GM13977 (cell line): ENCODE measurements at regions not wholly inside any gene's neighbourhood (a gene's known extent, or its start where the extent isn't known, plus 50 kb on each side); places are given as distances from the start of the nearest gene placed in this dataset.

Source experiments
- DNase-seq: peaks from one replicate; pipeline ENCODE4 v3.0.0; 2012; ENCODE audit warnings: low spot score
- in situ Hi-C: fragments of 300-500 bp; cut with MboI; formaldehyde crosslinking; loops from one replicate; pipeline ENCODE4 v1.12.0; 2022; ENCODE audit warnings: low sequenced_read_pairs, low pct_unique_long_range_greater_than_20kb, mixed read lengths, inconsistent platforms; ENCODE audit not compliant: unreplicated experiment
- TF ChIP-seq, protein P1 (sequence below): IDR thresholded peaks from 2 replicates; pipeline ENCODE4 v1.5.1; 2012; ENCODE audit warnings: mild to moderate bottlenecking, control low read depth; ENCODE audit not compliant: insufficient read depth; ENCODE audit errors: extremely low read depth, missing control alignments

DNA sequence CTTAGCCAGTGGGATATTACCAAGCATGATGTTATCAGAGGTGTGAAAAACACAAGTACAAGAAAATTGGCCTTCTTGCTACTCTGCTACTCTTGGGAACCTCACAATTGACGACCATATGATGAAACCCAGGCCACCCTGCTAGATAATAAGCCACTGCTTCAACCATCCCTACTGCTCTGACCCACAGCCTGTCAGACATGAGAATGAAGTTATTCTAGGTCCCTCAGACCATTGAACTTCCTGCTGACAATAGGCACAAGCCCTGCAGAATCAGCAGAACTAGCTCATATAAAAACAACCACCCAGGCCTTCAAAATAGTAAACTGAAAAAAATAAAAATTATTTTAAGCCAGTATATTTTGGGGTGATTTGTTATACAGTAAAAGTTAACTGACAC lies 559.9 kb downstream of the KCTD12 start:
- in situ Hi-C loops = no loop called here
- TF ChIP-seq, protein P1, sequence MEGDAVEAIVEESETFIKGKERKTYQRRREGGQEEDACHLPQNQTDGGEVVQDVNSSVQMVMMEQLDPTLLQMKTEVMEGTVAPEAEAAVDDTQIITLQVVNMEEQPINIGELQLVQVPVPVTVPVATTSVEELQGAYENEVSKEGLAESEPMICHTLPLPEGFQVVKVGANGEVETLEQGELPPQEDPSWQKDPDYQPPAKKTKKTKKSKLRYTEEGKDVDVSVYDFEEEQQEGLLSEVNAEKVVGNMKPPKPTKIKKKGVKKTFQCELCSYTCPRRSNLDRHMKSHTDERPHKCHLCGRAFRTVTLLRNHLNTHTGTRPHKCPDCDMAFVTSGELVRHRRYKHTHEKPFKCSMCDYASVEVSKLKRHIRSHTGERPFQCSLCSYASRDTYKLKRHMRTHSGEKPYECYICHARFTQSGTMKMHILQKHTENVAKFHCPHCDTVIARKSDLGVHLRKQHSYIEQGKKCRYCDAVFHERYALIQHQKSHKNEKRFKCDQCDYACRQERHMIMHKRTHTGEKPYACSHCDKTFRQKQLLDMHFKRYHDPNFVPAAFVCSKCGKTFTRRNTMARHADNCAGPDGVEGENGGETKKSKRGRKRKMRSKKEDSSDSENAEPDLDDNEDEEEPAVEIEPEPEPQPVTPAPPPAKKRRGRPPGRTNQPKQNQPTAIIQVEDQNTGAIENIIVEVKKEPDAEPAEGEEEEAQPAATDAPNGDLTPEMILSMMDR = no peak
- no peak for DNase-seq

GRCh38 chr13:76319921-76320320 lies 566.3 kb downstream of the KCTD12 start:
- DNase-seq = no peak
- in situ Hi-C loops = no loop called here
- TF ChIP-seq, protein P1 = no peak

GRCh38 chr13:76316998-76317527 lies 569.1 kb downstream of the KCTD12 start:
- TF ChIP-seq, protein P1 = no peak
- in situ Hi-C loops = no loop called here
- DNase-seq = no peak

DNA sequence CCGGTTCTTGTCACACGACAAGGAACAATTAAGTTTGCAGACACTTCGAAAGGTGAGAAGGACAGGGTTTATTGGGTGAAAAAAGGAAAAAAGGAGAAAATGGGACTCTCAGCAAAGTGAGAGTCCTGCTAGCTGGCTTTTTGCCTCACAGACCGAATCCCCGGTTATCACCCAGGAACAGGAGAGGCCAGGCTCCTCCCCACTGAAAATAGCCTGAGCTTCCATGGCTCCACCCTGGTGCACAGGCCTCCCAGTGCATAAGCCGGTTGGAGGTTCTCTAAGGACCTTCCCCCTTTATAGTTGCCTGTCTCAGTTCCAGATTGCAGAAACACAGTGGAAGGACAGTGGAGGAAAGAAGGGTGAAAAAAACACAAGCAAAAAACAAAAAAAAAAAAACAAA lies 571.7 kb downstream of the KCTD12 start:
- TF ChIP-seq, protein P1 = no peak
- no peak for DNase-seq
- in situ Hi-C loops = no loop called here

DNA sequence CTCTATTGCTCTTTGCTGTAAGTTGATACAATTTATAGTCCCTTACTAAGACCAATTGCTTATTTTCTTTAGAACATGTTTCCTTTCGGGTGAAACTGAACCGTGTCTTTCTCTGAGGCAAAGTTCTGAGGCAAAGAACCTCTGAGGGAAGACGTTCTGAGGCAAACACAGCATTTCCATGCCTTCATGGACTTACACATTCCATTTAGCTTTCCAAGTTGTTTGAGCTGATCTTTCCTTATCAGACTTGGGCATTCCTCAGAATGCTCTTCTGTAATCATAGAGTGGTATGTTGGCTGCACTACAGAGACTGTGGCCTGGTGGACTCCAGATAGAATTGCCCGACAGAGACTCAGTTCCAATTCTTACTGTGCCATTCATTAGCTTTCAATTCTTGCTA lies 579.1 kb downstream of the KCTD12 start:
- TF ChIP-seq, protein P1 = no peak
- in situ Hi-C loops = no loop called here
- no peak for DNase-seq

- in situ Hi-C loops = no loop called here
- TF ChIP-seq, protein P1 = no peak
- DNase-seq = no peak
These were observed 585.5 kb downstream of the KCTD12 start for GRCh38 chr13:76300688-76301087.

DNA sequence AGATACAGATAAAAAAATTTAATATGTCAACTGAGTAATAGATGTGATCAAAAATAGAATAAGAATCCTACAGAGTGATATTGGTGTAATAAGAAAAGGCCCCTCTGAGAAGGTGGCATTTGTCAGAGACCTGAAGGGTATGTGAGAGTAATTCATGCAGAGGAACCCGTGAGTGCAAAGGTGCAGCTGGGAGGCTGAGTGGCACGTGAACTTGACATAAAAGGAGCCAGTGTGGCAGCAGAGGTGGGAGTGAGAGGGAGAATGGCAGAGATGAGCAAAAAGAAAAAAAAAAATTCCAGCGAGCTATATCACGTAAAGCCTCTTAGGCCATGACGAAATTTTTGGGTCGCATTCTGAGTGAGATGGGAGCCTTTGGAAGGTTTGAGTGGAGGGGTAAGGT lies 588.9 kb downstream of the KCTD12 start:
- DNase-seq = no peak
- in situ Hi-C loops = no loop called here
- TF ChIP-seq, protein P1 = no peak
